HFFc6 (cell line): ENCODE measurements at regions not wholly inside any gene's neighbourhood (a gene's known extent, or its start where the extent isn't known, plus 50 kb on each side); places are given as distances from the start of the nearest gene placed in this dataset.

Experiments used
- DNase-seq: peaks from one replicate; pipeline ENCODE4 v3.0.0-alpha.2; 2018
- H3K27ac Mint-ChIP-seq: 2 replicates; pipeline ENCODE4 v1.8.0; 2020; ENCODE audit warnings: mild to moderate bottlenecking, mixed read lengths
- H3K27me3 Mint-ChIP-seq: 2 replicates; pipeline ENCODE4 v1.8.0; 2021; ENCODE audit warnings: mild to moderate bottlenecking, moderate library complexity, mixed read lengths; ENCODE audit not compliant: insufficient read depth
- H3K36me3 Mint-ChIP-seq: 2 replicates; pipeline ENCODE4 v1.8.0; 2021; ENCODE audit warnings: low read depth, mixed read lengths
- H3K4me1 Mint-ChIP-seq: 2 replicates; pipeline ENCODE4 v1.8.0; 2020; ENCODE audit warnings: low read depth, mixed read lengths
- H3K4me3 Mint-ChIP-seq: 2 replicates; pipeline ENCODE4 v1.8.0; 2020; ENCODE audit warnings: mild to moderate bottlenecking, moderate library complexity, mixed read lengths
- H3K9me3 Mint-ChIP-seq: 2 replicates; pipeline ENCODE4 v1.8.0; 2020; ENCODE audit warnings: mild to moderate bottlenecking, mixed read lengths
- TF ChIP-seq, protein P1 (sequence below): fragments of 200-600 bp; sonication (generic); IDR thresholded peaks from 2 replicates; pipeline ENCODE4 v1.5.0; 2021; ENCODE audit warnings: antibody characterized with exemption, mild to moderate bottlenecking

- peak; percentile 34 for DNase-seq
- Mint-ChIP-seq H3K27me3 (peaks cover 10% of the 10 kb centered on the region), H3K4me1 (no peaks in the 10 kb centered on the region), H3K9me3 (no peaks in the 10 kb centered on the region), H3K36me3 (no peaks in the 10 kb centered on the region), H3K4me3 (no peak overlapping the region), H3K27ac (no peak overlapping the region)
- TF ChIP-seq, protein P1, sequence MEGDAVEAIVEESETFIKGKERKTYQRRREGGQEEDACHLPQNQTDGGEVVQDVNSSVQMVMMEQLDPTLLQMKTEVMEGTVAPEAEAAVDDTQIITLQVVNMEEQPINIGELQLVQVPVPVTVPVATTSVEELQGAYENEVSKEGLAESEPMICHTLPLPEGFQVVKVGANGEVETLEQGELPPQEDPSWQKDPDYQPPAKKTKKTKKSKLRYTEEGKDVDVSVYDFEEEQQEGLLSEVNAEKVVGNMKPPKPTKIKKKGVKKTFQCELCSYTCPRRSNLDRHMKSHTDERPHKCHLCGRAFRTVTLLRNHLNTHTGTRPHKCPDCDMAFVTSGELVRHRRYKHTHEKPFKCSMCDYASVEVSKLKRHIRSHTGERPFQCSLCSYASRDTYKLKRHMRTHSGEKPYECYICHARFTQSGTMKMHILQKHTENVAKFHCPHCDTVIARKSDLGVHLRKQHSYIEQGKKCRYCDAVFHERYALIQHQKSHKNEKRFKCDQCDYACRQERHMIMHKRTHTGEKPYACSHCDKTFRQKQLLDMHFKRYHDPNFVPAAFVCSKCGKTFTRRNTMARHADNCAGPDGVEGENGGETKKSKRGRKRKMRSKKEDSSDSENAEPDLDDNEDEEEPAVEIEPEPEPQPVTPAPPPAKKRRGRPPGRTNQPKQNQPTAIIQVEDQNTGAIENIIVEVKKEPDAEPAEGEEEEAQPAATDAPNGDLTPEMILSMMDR: no peak
Measured at GRCh38 chr7:131745390-131746248, 189.2 kb upstream of the PODXL start.

GRCh38 chr7:131741446-131741845 lies 185.0 kb upstream of the PODXL start:
- no peak overlapping the region for H3K4me3 Mint-ChIP-seq
- no peak for DNase-seq
- no peaks in the 10 kb centered on the region for H3K36me3 Mint-ChIP-seq
- H3K4me1 Mint-ChIP-seq: no peaks in the 10 kb centered on the region
- H3K9me3 Mint-ChIP-seq: no peaks in the 10 kb centered on the region
- TF ChIP-seq, protein P1: no peak
- no peak overlapping the region for H3K27ac Mint-ChIP-seq
- peaks cover 16% of the 10 kb centered on the region for H3K27me3 Mint-ChIP-seq

- H3K4me1 Mint-ChIP-seq: no peaks in the 10 kb centered on the region
- H3K4me3 Mint-ChIP-seq: no peak overlapping the region
- TF ChIP-seq, protein P1: no peak
- DNase-seq: no peak
- H3K9me3 Mint-ChIP-seq: no peaks in the 10 kb centered on the region
- H3K27ac Mint-ChIP-seq: no peak overlapping the region
- H3K27me3 Mint-ChIP-seq: peaks cover 27% of the 10 kb centered on the region
- H3K36me3 Mint-ChIP-seq: no peaks in the 10 kb centered on the region
Measured at GRCh38 chr7:131737746-131738465, 181.5 kb upstream of the PODXL start.

DNA sequence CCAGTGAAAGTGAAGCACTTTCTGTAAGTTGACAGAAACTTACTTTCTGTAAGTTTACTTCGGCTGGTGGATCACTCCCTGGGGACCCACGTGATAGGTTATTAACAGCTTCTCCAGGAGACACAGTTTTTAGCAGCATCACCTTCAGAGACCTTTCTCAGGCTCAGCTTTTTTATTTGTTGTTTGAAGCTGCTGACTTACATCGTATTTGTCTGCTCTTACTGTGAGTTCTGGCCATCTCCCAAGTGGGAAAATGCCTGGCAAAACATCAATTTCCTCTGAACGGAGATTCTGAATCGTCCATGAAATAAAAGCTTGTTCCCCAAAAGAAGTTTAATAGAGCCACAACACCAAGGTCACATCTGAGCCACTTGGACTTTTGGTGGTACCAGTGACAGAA lies 178.7 kb upstream of the PODXL start:
- no peaks in the 10 kb centered on the region for H3K9me3 Mint-ChIP-seq
- H3K27ac Mint-ChIP-seq: no peak overlapping the region
- H3K36me3 Mint-ChIP-seq: no peaks in the 10 kb centered on the region
- peaks cover 34% of the 10 kb centered on the region for H3K27me3 Mint-ChIP-seq
- no peak overlapping the region for H3K4me3 Mint-ChIP-seq
- TF ChIP-seq, protein P1: no peak
- no peaks in the 10 kb centered on the region for H3K4me1 Mint-ChIP-seq
- no peak for DNase-seq

DNA sequence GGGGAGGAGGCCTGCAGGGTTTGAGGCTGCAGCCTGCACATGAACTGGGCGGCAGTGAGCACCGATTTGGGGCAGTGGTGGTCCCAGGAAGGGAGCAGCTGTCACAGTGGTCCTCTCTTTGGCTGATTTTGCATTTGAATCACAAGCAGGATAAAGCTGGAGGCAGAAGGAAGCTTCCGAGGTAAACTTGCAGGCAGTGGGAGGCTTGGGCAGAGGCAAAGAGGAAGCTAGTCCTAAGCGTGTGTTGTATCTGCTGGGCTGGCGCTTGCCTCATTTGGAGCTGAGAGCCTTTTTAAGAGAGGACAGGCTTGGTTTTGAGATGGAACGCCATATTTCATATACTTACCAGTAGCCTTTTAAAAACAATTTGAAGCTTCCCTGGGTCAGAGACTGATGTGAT lies 177.2 kb upstream of the PODXL start:
- TF ChIP-seq, protein P1: no peak
- H3K4me3 Mint-ChIP-seq: no peak overlapping the region
- H3K9me3 Mint-ChIP-seq: peaks cover 2% of the 10 kb centered on the region; the same call in 1 of the 2 replicates
- H3K4me1 Mint-ChIP-seq: no peaks in the 10 kb centered on the region
- DNase-seq: no peak
- H3K27me3 Mint-ChIP-seq: peaks cover 42% of the 10 kb centered on the region
- H3K36me3 Mint-ChIP-seq: 0 out of 2 replicates have a peak, but pooled peaks cover 4% of the 10 kb centered on the region
- no peak overlapping the region for H3K27ac Mint-ChIP-seq
